Panc1 (cell line): ENCODE measurements at regions not wholly inside any gene's neighbourhood (a gene's known extent, or its start where the extent isn't known, plus 50 kb on each side); places are given as distances from the start of the nearest gene placed in this dataset.

Experiments
- POLR2AphosphoS5 ChIP-seq: IDR thresholded peaks from 2 replicates; pipeline ENCODE4 v1.6.1; 2012; ENCODE audit warnings: mild to moderate bottlenecking, low read depth, low read length, moderate library complexity
- TF ChIP-seq, protein P1 (sequence below): fragments of 450-650 bp; IDR thresholded peaks from 2 replicates; pipeline ENCODE4 v1.5.1; 2017; ENCODE audit warnings: mild to moderate bottlenecking

DNA sequence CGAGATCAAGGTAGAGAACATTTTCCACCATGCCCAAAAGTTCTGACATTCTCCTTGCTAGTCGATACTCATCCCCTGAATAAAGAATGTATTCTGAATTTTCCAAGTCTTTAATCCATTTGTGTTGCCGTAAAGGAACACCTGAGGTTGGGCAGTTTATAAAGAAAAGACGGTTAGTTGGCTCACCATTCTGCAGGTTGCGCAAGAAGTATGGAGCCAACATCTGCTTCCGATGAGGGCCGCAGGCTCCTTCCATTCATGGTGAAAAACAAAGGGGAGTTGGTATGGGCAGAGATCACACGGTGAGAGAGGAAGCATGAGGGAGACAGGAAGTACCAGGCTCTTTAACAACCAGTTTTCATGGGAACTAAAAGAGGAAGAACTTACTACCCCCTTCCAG, 121.2 kb downstream of the DCLK3 start:
- TF ChIP-seq, protein P1, sequence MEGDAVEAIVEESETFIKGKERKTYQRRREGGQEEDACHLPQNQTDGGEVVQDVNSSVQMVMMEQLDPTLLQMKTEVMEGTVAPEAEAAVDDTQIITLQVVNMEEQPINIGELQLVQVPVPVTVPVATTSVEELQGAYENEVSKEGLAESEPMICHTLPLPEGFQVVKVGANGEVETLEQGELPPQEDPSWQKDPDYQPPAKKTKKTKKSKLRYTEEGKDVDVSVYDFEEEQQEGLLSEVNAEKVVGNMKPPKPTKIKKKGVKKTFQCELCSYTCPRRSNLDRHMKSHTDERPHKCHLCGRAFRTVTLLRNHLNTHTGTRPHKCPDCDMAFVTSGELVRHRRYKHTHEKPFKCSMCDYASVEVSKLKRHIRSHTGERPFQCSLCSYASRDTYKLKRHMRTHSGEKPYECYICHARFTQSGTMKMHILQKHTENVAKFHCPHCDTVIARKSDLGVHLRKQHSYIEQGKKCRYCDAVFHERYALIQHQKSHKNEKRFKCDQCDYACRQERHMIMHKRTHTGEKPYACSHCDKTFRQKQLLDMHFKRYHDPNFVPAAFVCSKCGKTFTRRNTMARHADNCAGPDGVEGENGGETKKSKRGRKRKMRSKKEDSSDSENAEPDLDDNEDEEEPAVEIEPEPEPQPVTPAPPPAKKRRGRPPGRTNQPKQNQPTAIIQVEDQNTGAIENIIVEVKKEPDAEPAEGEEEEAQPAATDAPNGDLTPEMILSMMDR: no peak
- no peak for TF ChIP-seq POLR2AphosphoS5
